HEK293 (cell line): ENCODE measurements at regions not wholly inside any gene's neighbourhood (a gene's known extent, or its start where the extent isn't known, plus 50 kb on each side); places are given as distances from the start of the nearest gene placed in this dataset.

ENCODE experiments used
- CTCF ChIA-PET: fragments of 350-600 bp; formaldehyde crosslinking; extraction: SDS; loops from one replicate; lab custom pipeline; 2021; ENCODE audit warnings: antibody characterized with exemption; lab: Yijun Ruan, JAX
- POLR2A ChIA-PET: fragments of 300-600 bp; formaldehyde crosslinking; extraction: SDS; loops from one replicate; lab custom pipeline; 2020; ENCODE audit warnings: antibody characterized with exemption, inconsistent platforms; lab: Yijun Ruan, JAX
- H3K27ac ChIP-seq: fragments of 200-500 bp; sonication (Bioruptor generic); 2 replicates; pipeline ENCODE4 v1.5.1; 2014; ENCODE audit warnings: low read depth, low read length, control low read depth, inconsistent platforms; ENCODE audit errors: extremely low read depth
- H3K36me3 ChIP-seq, 2 experiments: fragments of 200-500 bp in 1 of 2; sonication (Bioruptor generic) in 1 of 2; 1 replicate in 1 of 2; 2 replicates in 1 of 2; pipeline ENCODE4 v1.5.1; 2014 to 2017; ENCODE audit warnings: inconsistent platforms in 2 of 2, low read length in 2 of 2; ENCODE audit not compliant: control insufficient read depth in 2 of 2, insufficient read depth in 1 of 2
- H3K4me1 ChIP-seq: fragments of 200-500 bp; sonication (Bioruptor generic); 2 replicates; pipeline ENCODE4 v1.5.1; 2014; ENCODE audit warnings: mild to moderate bottlenecking, low read length, inconsistent platforms; ENCODE audit not compliant: control insufficient read depth, insufficient read depth
- H3K4me3 ChIP-seq: 2 replicates; pipeline ENCODE4 v1.5.1; 2011; ENCODE audit warnings: low read depth, mild to moderate bottlenecking, control low read depth, low read length, moderate library complexity
- H3K9me3 ChIP-seq: fragments of 200-500 bp; sonication (Bioruptor generic); 2 replicates; pipeline ENCODE4 v1.5.1; 2014; ENCODE audit warnings: low read depth, low read length, inconsistent platforms; ENCODE audit not compliant: control insufficient read depth, insufficient read depth
- HOXA7 ChIP-seq: sonication (generic); formaldehyde crosslinking; IDR thresholded peaks from 2 replicates; pipeline ENCODE4 v1.8.1; 2022; ENCODE audit warnings: missing genetic modification reagents, borderline replicate concordance
- INSM2 ChIP-seq: fragments of 450-650 bp; formaldehyde crosslinking; IDR thresholded peaks from 2 replicates; pipeline ENCODE4 v1.5.1; 2016; ENCODE audit warnings: missing biosample characterization, missing genetic modification characterization
- OSR2 ChIP-seq: fragments of 450-650 bp; formaldehyde crosslinking; IDR thresholded peaks from 2 replicates; pipeline ENCODE4 v1.5.1; 2016; ENCODE audit warnings: missing biosample characterization, missing genetic modification characterization
- PATZ1 ChIP-seq: fragments of 450-650 bp; formaldehyde crosslinking; IDR thresholded peaks from 2 replicates; pipeline ENCODE4 v1.5.1; 2016; ENCODE audit warnings: missing biosample characterization, missing genetic modification characterization
- TRIM28 ChIP-seq: IDR thresholded peaks from 2 replicates; pipeline ENCODE4 v1.6.1; 2011; ENCODE audit warnings: low read length, control low read depth, borderline replicate concordance
- YY1 ChIP-seq: fragments of 450-650 bp; formaldehyde crosslinking; IDR thresholded peaks from 2 replicates; pipeline ENCODE4 v1.5.1; 2018; ENCODE audit warnings: missing biosample characterization, missing genetic modification characterization
- ZBTB49 ChIP-seq: fragments of 450-650 bp; formaldehyde crosslinking; IDR thresholded peaks from 2 replicates; pipeline ENCODE4 v1.5.1; 2016; ENCODE audit warnings: missing biosample characterization, missing genetic modification characterization, low read depth
- ZBTB8A ChIP-seq: fragments of 450-650 bp; formaldehyde crosslinking; IDR thresholded peaks from 2 replicates; pipeline ENCODE4 v1.5.1; 2016; ENCODE audit warnings: missing biosample characterization, missing genetic modification characterization
- ZFHX2 ChIP-seq: fragments of 450-650 bp; formaldehyde crosslinking; conservative IDR thresholded peaks from 2 replicates; pipeline ENCODE4 v1.5.1; 2016; ENCODE audit warnings: missing biosample characterization, missing genetic modification characterization
- ZNF114 ChIP-seq: fragments of 450-650 bp; formaldehyde crosslinking; IDR thresholded peaks from 2 replicates; pipeline ENCODE4 v1.5.0; 2017; ENCODE audit warnings: missing biosample characterization, missing genetic modification characterization
- ZNF121 ChIP-seq: fragments of 450-650 bp; formaldehyde crosslinking; IDR thresholded peaks from 2 replicates; pipeline ENCODE4 v1.5.1; 2016; ENCODE audit warnings: missing biosample characterization, missing genetic modification characterization
- ZNF175 ChIP-seq: fragments of 450-650 bp; formaldehyde crosslinking; IDR thresholded peaks from 2 replicates; pipeline ENCODE4 v1.5.1; 2016; ENCODE audit warnings: missing biosample characterization, missing genetic modification characterization
- ZNF19 ChIP-seq: fragments of 450-650 bp; formaldehyde crosslinking; IDR thresholded peaks from 2 replicates; pipeline ENCODE4; 2016; ENCODE audit warnings: missing biosample characterization, missing genetic modification characterization, low read depth
- ZNF23 ChIP-seq: fragments of 450-650 bp; formaldehyde crosslinking; IDR thresholded peaks from 2 replicates; pipeline ENCODE4 v1.5.1; 2016; ENCODE audit warnings: missing biosample characterization, missing genetic modification characterization, borderline replicate concordance
- ZNF274 ChIP-seq, 2 experiments: fragments of 200-500 bp in 1 of 2; fragments of 450-650 bp in 1 of 2; sonication (Bioruptor generic) in 1 of 2; formaldehyde crosslinking in 1 of 2; IDR thresholded peaks; 2 replicates each; pipeline versions ENCODE4 v1.5.1 to v1.6.1; 2014 to 2016; ENCODE audit warnings: borderline replicate concordance in 1 of 2, inconsistent platforms in 1 of 2, low read length in 1 of 2, missing biosample characterization in 1 of 2, missing genetic modification characterization in 1 of 2
- ZNF354C ChIP-seq: fragments of 450-650 bp; formaldehyde crosslinking; IDR thresholded peaks from 2 replicates; pipeline ENCODE4 v1.5.1; 2016; ENCODE audit warnings: missing biosample characterization, missing genetic modification characterization, low read depth, borderline replicate concordance
- ZNF366 ChIP-seq: fragments of 450-650 bp; formaldehyde crosslinking; conservative IDR thresholded peaks from 2 replicates; pipeline ENCODE4 v1.5.1; 2016; ENCODE audit warnings: missing biosample characterization, missing genetic modification characterization
- ZNF423 ChIP-seq: fragments of 450-650 bp; formaldehyde crosslinking; IDR thresholded peaks from 2 replicates; pipeline ENCODE4 v1.5.1; 2016; ENCODE audit warnings: missing biosample characterization, missing genetic modification characterization
- ZNF530 ChIP-seq: fragments of 450-650 bp; formaldehyde crosslinking; IDR thresholded peaks from 2 replicates; pipeline ENCODE4 v1.5.1; 2016; ENCODE audit warnings: low read depth, missing biosample characterization, missing genetic modification characterization
- ZNF560 ChIP-seq: fragments of 450-650 bp; formaldehyde crosslinking; IDR thresholded peaks from 2 replicates; pipeline ENCODE4 v1.5.1; 2017; ENCODE audit warnings: missing biosample characterization, missing genetic modification characterization, borderline replicate concordance
- ZNF677 ChIP-seq: fragments of 450-650 bp; IDR thresholded peaks from 2 replicates; pipeline ENCODE4 v1.5.0; 2018; ENCODE audit warnings: missing biosample characterization, mild to moderate bottlenecking, missing genetic modification characterization, moderate library complexity
- ZNF777 ChIP-seq: fragments of 450-650 bp; formaldehyde crosslinking; IDR thresholded peaks from 2 replicates; pipeline ENCODE4 v1.5.1; 2017; ENCODE audit warnings: missing biosample characterization, missing genetic modification characterization, borderline replicate concordance
- ZNF791 ChIP-seq: fragments of 450-650 bp; formaldehyde crosslinking; IDR thresholded peaks from 2 replicates; pipeline ENCODE4 v1.5.1; 2016; ENCODE audit warnings: missing biosample characterization, missing genetic modification characterization
- ZNF830 ChIP-seq: fragments of 450-650 bp; IDR thresholded peaks from 2 replicates; pipeline ENCODE4 v1.5.0; 2018; ENCODE audit warnings: missing biosample characterization, missing genetic modification characterization, low read depth, mild to moderate bottlenecking, moderate library complexity
- ZSCAN18 ChIP-seq: fragments of 450-650 bp; formaldehyde crosslinking; IDR thresholded peaks from 2 replicates; pipeline ENCODE4 v1.5.1; 2016; ENCODE audit warnings: missing biosample characterization, missing genetic modification characterization

GRCh38 chr5:51488803-51489642, 105.8 kb downstream of the ISL1 start:
- Histone ChIP-seq H3K36me3 (no peaks in the 10 kb centered on the region), H3K4me1 (no peaks in the 10 kb centered on the region), H3K4me3 (no peak overlapping the region), H3K27ac (no peak overlapping the region), H3K9me3 (no peaks in the 10 kb centered on the region)
- ChIA-PET CTCF (interaction anchor here (0.5 kb wide), 1 partner anchor 22 kb away, joined by 3 read pairs; no protein-coding TSS in a partner anchor), POLR2A (no interaction called here)
- no peak for TF ChIP-seq ZNF175
- TF ChIP-seq HOXA7 (CRISPR knock-in tag), result no peak
- TF ChIP-seq INSM2 (tag by site-specific recombination), result no peak
- no peak for TF ChIP-seq ZNF530 (tag by site-specific recombination)
- no peak for TF ChIP-seq PATZ1 (tag by site-specific recombination)
- no peak for TF ChIP-seq ZNF791 (tag by site-specific recombination)
- no peak for TF ChIP-seq ZNF366 (tag by site-specific recombination)
- no peak for TF ChIP-seq ZNF274 (IDR thresholded peaks at IDR 0.05; ENCODE audit: low read length)
- TF ChIP-seq ZNF274 (tag by site-specific recombination; IDR thresholded peaks at IDR 0.05; ENCODE audit: borderline replicate concordance), result no peak

- CTCF ChIA-PET, result no interaction called here
- no peak overlapping the region for H3K4me3 ChIP-seq
- no peaks in the 10 kb centered on the region for H3K36me3 ChIP-seq
- POLR2A ChIA-PET, result interaction anchor here (2.7 kb wide), 1 partner anchor 111 kb away, joined by 6 read pairs; the partner anchor contains the start of gene ISL1
- no peak for TF ChIP-seq ZNF114 (tag by site-specific recombination)
- no peak for TF ChIP-seq ZNF777 (tag by site-specific recombination)
- no peak for TF ChIP-seq ZNF23 (tag by site-specific recombination)
- TF ChIP-seq ZNF560 (tag by site-specific recombination), result no peak
- TF ChIP-seq ZBTB49 (tag by site-specific recombination), result no peak
- no peak for TF ChIP-seq YY1 (tag by site-specific recombination)
- TF ChIP-seq ZSCAN18 (tag by site-specific recombination), result no peak
- no peak for TF ChIP-seq ZNF19 (tag by site-specific recombination)
- no peak for TF ChIP-seq ZNF830 (tag by site-specific recombination)
- TF ChIP-seq ZFHX2, result no peak
- TF ChIP-seq ZNF423 (tag by site-specific recombination), result no peak
- TF ChIP-seq OSR2 (tag by site-specific recombination), result no peak
- no peak for TF ChIP-seq ZNF354C (tag by site-specific recombination)
- TF ChIP-seq TRIM28, result no peak
- no peak for TF ChIP-seq ZNF121 (tag by site-specific recombination)
- no peak for TF ChIP-seq ZBTB8A (tag by site-specific recombination)
- no peak for TF ChIP-seq ZNF677
- TF ChIP-seq, all 188 proteins: peak for 0
- Histone ChIP-seq H3K9me3 (no peaks in the 10 kb centered on the region), H3K4me1 (no peaks in the 10 kb centered on the region), H3K27ac (no peak overlapping the region)
These were observed 111.6 kb downstream of the ISL1 start for GRCh38 chr5:51494821-51495220.
